K562 (cell line): ENCODE measurements at regions not wholly inside any gene's neighbourhood (a gene's known extent, or its start where the extent isn't known, plus 50 kb on each side); places are given as distances from the start of the nearest gene placed in this dataset.

Experiments
- ATAC-seq: fragments of 200-7000 bp; cut with Tn5 transposase; 3 replicates; pipeline ENCODE4 v1.9.1; 2020; ENCODE audit warnings: moderate library complexity
- BruUV-seq: library from RNA; stranded (reverse); fragments of 400-500 nt; replicated peaks from 2 replicates; lab custom pipeline; 2021; lab: Mats Ljungman, UMichigan
- CTCF ChIA-PET: fragments of 300-600 bp; formaldehyde crosslinking; extraction: SDS; loops from one replicate; lab custom pipeline; 2021; ENCODE audit warnings: low intra/inter-chr PET ratio; lab: Yijun Ruan, JAX
- POLR2A ChIA-PET: fragments of 300-600, 350-650 bp; sonication (Branson Sonifier 250); formaldehyde crosslinking; extraction: SDS; loops from one replicate; lab custom pipeline; 2021; ENCODE audit warnings: antibody characterized with exemption, inconsistent platforms; lab: Yijun Ruan, JAX
- DNase-seq, 4 experiments: peaks; one replicate each; pipeline versions ENCODE4 v3.0.0 to v3.0.0-alpha.2; 2011 to 2018; ENCODE audit warnings: low spot score in 3 of 4, mixed read lengths in 3 of 4; ENCODE audit errors: extremely low read depth in 1 of 4
- FAIRE-seq: peaks from 2 replicates; lab custom pipeline; 2011; peaks lifted over from hg19 to GRCh38; lab: Jason Lieb, UNC
- H2AFZ ChIP-seq: 2 replicates; pipeline ENCODE4 v1.6.0; 2011; ENCODE audit warnings: low read depth, low read length, control low read depth, inconsistent platforms
- H3K27ac ChIP-seq: fragments of 200-600 bp; 3 replicates; pipeline ENCODE4 v1.8.0; 2011; ENCODE audit warnings: low read depth, mild to moderate bottlenecking, control low read depth, inconsistent platforms, low read length, moderate library complexity, mixed read lengths; ENCODE audit errors: extremely low read depth
- H3K27me3 ChIP-seq, 2 experiments: fragments of 300-600 bp in 1 of 2; 2 replicates in 1 of 2; 3 replicates in 1 of 2; pipeline versions ENCODE4 v1.6.0 to v1.8.0; 2011; ENCODE audit warnings: inconsistent platforms in 2 of 2, low read length in 2 of 2, mild to moderate bottlenecking in 1 of 2, mixed read lengths in 1 of 2, moderate library complexity in 1 of 2; ENCODE audit not compliant: control insufficient read depth in 2 of 2, insufficient read depth in 2 of 2
- H3K36me3 ChIP-seq: fragments of 300-600 bp; 3 replicates; pipeline ENCODE4 v1.8.0; 2011; ENCODE audit warnings: mild to moderate bottlenecking, low read length, inconsistent platforms; ENCODE audit not compliant: control insufficient read depth, insufficient read depth
- H3K4me1 ChIP-seq, 2 experiments: fragments of 200-600 bp in 1 of 2; replicated peaks in 1 of 2; 2 replicates in 1 of 2; 3 replicates in 1 of 2; pipeline versions ENCODE4 v1.5.1 to v1.8.0; 2011; ENCODE audit warnings: inconsistent platforms in 2 of 2, low read length in 2 of 2, mild to moderate bottlenecking in 1 of 2, mixed read lengths in 1 of 2, moderate library complexity in 1 of 2; ENCODE audit not compliant: control insufficient read depth in 2 of 2, insufficient read depth in 2 of 2
- H3K4me2 ChIP-seq: 2 replicates; pipeline ENCODE4 v1.6.1; 2011; ENCODE audit warnings: low read length, control low read depth, inconsistent platforms, mixed read lengths; ENCODE audit not compliant: insufficient read depth
- H3K4me3 ChIP-seq: fragments of 200-600 bp; sonication (generic), shearing (Covaris generic); 2 replicates; pipeline ENCODE4 v1.5.1; 2016; ENCODE audit warnings: control low read depth, inconsistent platforms
- H3K79me2 ChIP-seq: fragments of 200-600 bp; 3 replicates; pipeline ENCODE4 v1.8.0; 2011; ENCODE audit warnings: low read length, inconsistent platforms; ENCODE audit not compliant: control insufficient read depth, insufficient read depth
- H3K9ac ChIP-seq, 2 experiments: 2 replicates each; pipeline versions ENCODE4 v1.6.0 to v1.6.1; 2011; ENCODE audit warnings: low read depth in 2 of 2, low read length in 2 of 2, control low read depth in 1 of 2, inconsistent platforms in 1 of 2, mild to moderate bottlenecking in 1 of 2, mixed read lengths in 1 of 2; ENCODE audit not compliant: insufficient read depth in 1 of 2
- H3K9me1 ChIP-seq: one replicate; pipeline ENCODE4 v1.6.0; 2011; ENCODE audit warnings: inconsistent platforms, mild to moderate bottlenecking, low read length, moderate library complexity; ENCODE audit not compliant: control insufficient read depth, insufficient read depth
- H3K9me3 ChIP-seq: replicated peaks from 2 replicates; pipeline ENCODE4 v1.5.1; 2011; ENCODE audit warnings: low read depth, low read length, inconsistent platforms; ENCODE audit not compliant: control insufficient read depth, insufficient read depth
- H4K20me1 ChIP-seq: replicated peaks from 2 replicates; pipeline ENCODE4 v1.6.1; 2011; ENCODE audit warnings: low read length, inconsistent platforms, mixed read lengths; ENCODE audit not compliant: control insufficient read depth, insufficient read depth
- ASH1L ChIP-seq: fragments of 450-650 bp; IDR thresholded peaks from 2 replicates; pipeline ENCODE4 v1.6.1; 2018; ENCODE audit warnings: borderline replicate concordance, mild to moderate bottlenecking, low read depth; ENCODE audit not compliant: partially characterized antibody
- FOXP1 ChIP-seq: sonication (generic); formaldehyde crosslinking; IDR thresholded peaks from 2 replicates; pipeline ENCODE4 v1.8.0; 2022; ENCODE audit warnings: mild to moderate bottlenecking, missing genetic modification reagents
- NFRKB ChIP-seq: fragments of 450-650 bp; IDR thresholded peaks from 2 replicates; pipeline ENCODE4 v1.6.1; 2016; ENCODE audit warnings: low read depth
- XRCC4 ChIP-seq: IDR thresholded peaks from one replicate; pipeline ENCODE4 v1.6.1; 2011; ENCODE audit not compliant: insufficient read depth, insufficient read length; ENCODE audit errors: extremely low read depth
- ZNF165 ChIP-seq: fragments of 250-450 bp; sonication (Bioruptor Pico); IDR thresholded peaks from 2 replicates; pipeline ENCODE4 v1.4.0; 2020; ENCODE audit warnings: borderline replicate concordance
- ZNF75A ChIP-seq: fragments of 450-650 bp; formaldehyde crosslinking; IDR thresholded peaks from 2 replicates; pipeline ENCODE4 v1.4.0; 2020; ENCODE audit warnings: mild to moderate bottlenecking
- WGBS: fragments of 100-300 bp; shearing (Covaris generic); methylation state at CpG from one replicate; pipeline ENCODE4 v1.1.6; 2016; ENCODE audit warnings: low coverage, mixed read lengths; ENCODE audit not compliant: insufficient coverage; ENCODE audit errors: missing lambda C conversion rate; 5-methylcytosine and 5-hydroxymethylcytosine counted together
- in situ Hi-C: fragments of 300-500 bp; cut with MboI; formaldehyde crosslinking; loops from 4 replicates; pipeline ENCODE4 v1.15.0; 2018; ENCODE audit warnings: inconsistent platforms, mixed read lengths
- intact Hi-C: fragments of 100-400 bp; cut with micrococcal nuclease; formaldehyde crosslinking; loops from 2 replicates; pipeline ENCODE4 v1.14.2; 2022
- TF ChIP-seq, protein P1 (sequence below), 2 experiments: fragments of 450-650 bp in 1 of 2; sonication (generic) in 1 of 2; formaldehyde crosslinking; conservative IDR thresholded peaks; 2 replicates each; pipeline versions ENCODE4 v1.4.0 to v1.8.1; 2020 to 2022; ENCODE audit warnings: mild to moderate bottlenecking in 1 of 2, missing genetic modification reagents in 1 of 2
- TF ChIP-seq, protein P2 (sequence below), 2 experiments: fragments of 450-650 bp; IDR thresholded peaks; 2 replicates each; pipeline ENCODE4 v1.6.1; 2016

DNA sequence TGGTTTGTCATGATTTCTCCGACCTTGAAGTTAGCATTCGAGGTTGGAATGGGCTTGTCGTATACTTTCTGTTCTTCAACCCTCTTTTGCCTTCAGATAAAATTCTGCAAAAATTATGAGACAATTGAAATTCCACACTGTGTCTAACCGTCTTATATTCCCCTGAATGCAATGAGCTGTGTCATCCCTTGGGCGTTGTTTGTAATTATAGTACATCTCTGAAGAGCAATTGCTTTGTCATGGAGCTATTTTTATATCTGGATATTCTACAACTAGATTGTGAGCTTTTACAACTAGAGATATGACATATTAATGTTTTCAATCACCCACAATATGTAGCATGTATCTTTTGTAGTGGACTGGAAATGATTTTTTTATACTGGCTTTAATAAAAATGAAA, 631.8 kb upstream of the SLC10A2 start:
- no peaks in the 10 kb centered on the region for H3K9me3 ChIP-seq
- H3K4me3 ChIP-seq: no peak overlapping the region
- in situ Hi-C loops: no loop called here
- H3K4me2 ChIP-seq: no peak overlapping the region
- H3K27me3 ChIP-seq: no peaks in the 10 kb centered on the region
- ChIA-PET POLR2A (no interaction called here), CTCF (no interaction called here)
- H4K20me1 ChIP-seq: no peaks in the 10 kb centered on the region
- no peaks in the 10 kb centered on the region for H3K4me1 ChIP-seq
- TF ChIP-seq, protein P1, sequence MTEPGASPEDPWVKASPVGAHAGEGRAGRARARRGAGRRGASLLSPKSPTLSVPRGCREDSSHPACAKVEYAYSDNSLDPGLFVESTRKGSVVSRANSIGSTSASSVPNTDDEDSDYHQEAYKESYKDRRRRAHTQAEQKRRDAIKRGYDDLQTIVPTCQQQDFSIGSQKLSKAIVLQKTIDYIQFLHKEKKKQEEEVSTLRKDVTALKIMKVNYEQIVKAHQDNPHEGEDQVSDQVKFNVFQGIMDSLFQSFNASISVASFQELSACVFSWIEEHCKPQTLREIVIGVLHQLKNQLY (CRISPR knock-in tag; conservative IDR thresholded peaks at IDR 0.05): no peak
- TF ChIP-seq ASH1L (no peak), NFRKB (no peak)
- no peak for DNase-seq
- no peak for ATAC-seq
- no peaks in the 10 kb centered on the region for H3K36me3 ChIP-seq
- WGBS: 2% methylated on average over 5 of the region's 5 CpGs
- no peak overlapping the region for H2AFZ ChIP-seq
- H3K9me1 ChIP-seq: no peaks in the 10 kb centered on the region
- FAIRE-seq: no peak
- no TSS peak for BruUV-seq
- no peaks in the 10 kb centered on the region for H3K79me2 ChIP-seq
- H3K27ac ChIP-seq: no peak overlapping the region
- intact Hi-C loops: no loop called here
- no peak overlapping the region for H3K9ac ChIP-seq

DNA sequence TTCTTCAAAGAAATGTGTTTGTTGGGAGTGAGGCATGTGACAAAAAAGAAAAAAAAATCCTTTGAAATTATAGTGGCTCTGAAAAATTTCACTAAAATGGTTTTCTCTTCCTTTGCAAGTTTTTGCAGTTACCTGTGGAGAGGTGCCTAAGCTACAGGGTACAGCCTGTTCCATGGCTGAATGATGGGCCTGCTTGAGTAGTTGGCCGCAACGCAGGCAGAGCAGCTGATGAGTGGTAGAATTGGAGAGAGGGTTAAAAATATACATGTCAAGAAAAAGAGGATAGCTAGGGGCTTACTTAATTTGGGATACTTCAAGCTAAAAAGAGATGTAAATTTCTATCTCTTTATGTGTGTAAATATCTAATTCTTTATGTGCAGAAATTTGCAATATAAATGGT, 629.1 kb upstream of the SLC10A2 start:
- no peak for ATAC-seq
- no peak for DNase-seq
- no peak for FAIRE-seq
- TF ChIP-seq ZNF75A (CRISPR knock-in tag) (no peak), FOXP1 (CRISPR knock-in tag) (no peak), ZNF165 (CRISPR knock-in tag) (no peak), XRCC4 (no peak)
- TF ChIP-seq, protein P2, sequence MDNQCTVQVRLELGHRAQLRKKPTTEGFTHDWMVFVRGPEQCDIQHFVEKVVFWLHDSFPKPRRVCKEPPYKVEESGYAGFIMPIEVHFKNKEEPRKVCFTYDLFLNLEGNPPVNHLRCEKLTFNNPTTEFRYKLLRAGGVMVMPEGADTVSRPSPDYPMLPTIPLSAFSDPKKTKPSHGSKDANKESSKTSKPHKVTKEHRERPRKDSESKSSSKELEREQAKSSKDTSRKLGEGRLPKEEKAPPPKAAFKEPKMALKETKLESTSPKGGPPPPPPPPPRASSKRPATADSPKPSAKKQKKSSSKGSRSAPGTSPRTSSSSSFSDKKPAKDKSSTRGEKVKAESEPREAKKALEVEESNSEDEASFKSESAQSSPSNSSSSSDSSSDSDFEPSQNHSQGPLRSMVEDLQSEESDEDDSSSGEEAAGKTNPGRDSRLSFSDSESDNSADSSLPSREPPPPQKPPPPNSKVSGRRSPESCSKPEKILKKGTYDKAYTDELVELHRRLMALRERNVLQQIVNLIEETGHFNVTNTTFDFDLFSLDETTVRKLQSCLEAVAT (IDR thresholded peaks at IDR 0.05): no peak
- TF ChIP-seq, all 486 proteins: peak for 0
- H3K79me2 ChIP-seq: no peaks in the 10 kb centered on the region
- H3K9me1 ChIP-seq: no peaks in the 10 kb centered on the region
- WGBS: 6% methylated on average over 2 of the region's 2 CpGs
- H4K20me1 ChIP-seq: no peaks in the 10 kb centered on the region
- H3K9me3 ChIP-seq: no peaks in the 10 kb centered on the region
- POLR2A ChIA-PET: no interaction called here
- no peak overlapping the region for H3K9ac ChIP-seq
- intact Hi-C loops (no loop called here), in situ Hi-C loops (no loop called here)
- BruUV-seq: no TSS peak
- no peak overlapping the region for H3K4me2 ChIP-seq
- H3K27ac ChIP-seq: no peak overlapping the region
- H3K27me3 ChIP-seq: no peaks in the 10 kb centered on the region
- no peaks in the 10 kb centered on the region for H3K36me3 ChIP-seq
- no peak overlapping the region for H3K4me3 ChIP-seq
- no peak overlapping the region for H2AFZ ChIP-seq
- CTCF ChIA-PET: no interaction called here
- no peaks in the 10 kb centered on the region for H3K4me1 ChIP-seq
